Spleen (tissue), 11 donors: ENCODE measurements at regions not wholly inside any gene's neighbourhood (a gene's known extent, or its start where the extent isn't known, plus 50 kb on each side); places are given as distances from the start of the nearest gene placed in this dataset.

Experiments used
- DNase-seq: peaks from one replicate; pipeline ENCODE4 v3.0.0-alpha.2; 2020
- H3K27ac ChIP-seq, 8 donors: fragments of 200-600 bp; sonication (generic) in 7 of 8; 1 replicate in 4 of 8; 2 replicates in 4 of 8; pipeline versions ENCODE4 v1.5.0 to v1.8.0; 2016 to 2021; ENCODE audit warnings: inconsistent platforms in 4 of 8, mild to moderate bottlenecking in 4 of 8, moderate library complexity in 1 of 8
- H3K27me3 ChIP-seq, 7 donors: fragments of 200-600 bp; sonication (generic) in 6 of 7; replicated peaks in 1 of 7; 1 replicate in 4 of 7; 2 replicates in 3 of 7; pipeline versions ENCODE4 v1.5.0 to v1.8.0; 2016 to 2021; ENCODE audit warnings: inconsistent platforms in 3 of 7, mild to moderate bottlenecking in 1 of 7
- H3K36me3 ChIP-seq, 6 donors: fragments of 200-600 bp; sonication (generic) in 5 of 6; 1 replicate in 4 of 6; 2 replicates in 2 of 6; pipeline versions ENCODE4 v1.5.0 to v1.8.0; 2016 to 2021; ENCODE audit warnings: inconsistent platforms in 2 of 6
- H3K4me1 ChIP-seq, 6 donors: fragments of 200-600 bp; sonication (generic) in 5 of 6; 1 replicate in 3 of 6; 2 replicates in 3 of 6; pipeline versions ENCODE4 v1.5.0 to v1.8.0; 2016 to 2021; ENCODE audit warnings: inconsistent platforms in 3 of 6
- H3K4me3 ChIP-seq, 8 donors: fragments of 200-600 bp; sonication (generic) in 7 of 8; 1 replicate in 4 of 8; 2 replicates in 4 of 8; pipeline versions ENCODE4 v1.5.0 to v1.8.0; 2016 to 2021; ENCODE audit warnings: inconsistent platforms in 4 of 8, mild to moderate bottlenecking in 4 of 8, moderate library complexity in 2 of 8
- H3K9me3 ChIP-seq, 8 donors: fragments of 200-600 bp; sonication (generic) in 7 of 8; 1 replicate in 4 of 8; 2 replicates in 4 of 8; pipeline versions ENCODE4 v1.5.0 to v1.8.0; 2016 to 2021; ENCODE audit warnings: inconsistent platforms in 4 of 8
- POLR2A ChIP-seq, 3 donors: fragments of 450-650 bp; IDR thresholded peaks; one replicate each; pipeline ENCODE4 v1.5.1; 2017; ENCODE audit warnings: antibody characterized with exemption in 3 of 3, mild to moderate bottlenecking in 1 of 3
- POLR2AphosphoS5 ChIP-seq, 3 donors: sonication (generic); formaldehyde crosslinking; IDR thresholded peaks; one replicate each; pipeline ENCODE4 v1.5.1; 2017; ENCODE audit warnings: antibody characterized with exemption in 3 of 3
- WGBS, 5 donors: extraction: QIAGEN DNeasy Blood & Tissue Kit in 3 of 5; methylation state at CpG; one replicate each; pipeline versions ENCODE4 v1.1.5 to v1.1.7; 2013 to 2018; 5-methylcytosine and 5-hydroxymethylcytosine counted together
- intact Hi-C: fragments of 100-400 bp; cut with DNase I; formaldehyde crosslinking; loops from one replicate; pipeline ENCODE4 v1.15.0; 2023; ENCODE audit warnings: low total_unique reads
- TF ChIP-seq, protein P1 (sequence below), 11 experiments: fragments of 200-600 bp in 7 of 11; fragments of 450-650 bp in 4 of 11; sonication (generic) in 4 of 11; IDR thresholded peaks in 8 of 11; conservative IDR thresholded peaks in 3 of 11; 1 replicate in 7 of 11; 2 replicates in 4 of 11; pipeline versions ENCODE4 v1.4.0 to v1.8.0; 2016 to 2021; ENCODE audit warnings: antibody characterized with exemption in 11 of 11, inconsistent platforms in 4 of 11, mild to moderate bottlenecking in 1 of 11
- donor health status: healthy with polysubstance abuse.
- donor health status: DM: no; HTN: no; CAD: no; lungs with moderate emphysema.
- donor health status: DM: no; HTN: no; CAD: no.
- donor health status: Bipolar disorder and iron deficiency.
- donor health status: healthy.
- donor health status: DM: no; HTN: no; CAD: no.
- donor health status: DM: yes; HTN: yes; CAD: no.

DNA sequence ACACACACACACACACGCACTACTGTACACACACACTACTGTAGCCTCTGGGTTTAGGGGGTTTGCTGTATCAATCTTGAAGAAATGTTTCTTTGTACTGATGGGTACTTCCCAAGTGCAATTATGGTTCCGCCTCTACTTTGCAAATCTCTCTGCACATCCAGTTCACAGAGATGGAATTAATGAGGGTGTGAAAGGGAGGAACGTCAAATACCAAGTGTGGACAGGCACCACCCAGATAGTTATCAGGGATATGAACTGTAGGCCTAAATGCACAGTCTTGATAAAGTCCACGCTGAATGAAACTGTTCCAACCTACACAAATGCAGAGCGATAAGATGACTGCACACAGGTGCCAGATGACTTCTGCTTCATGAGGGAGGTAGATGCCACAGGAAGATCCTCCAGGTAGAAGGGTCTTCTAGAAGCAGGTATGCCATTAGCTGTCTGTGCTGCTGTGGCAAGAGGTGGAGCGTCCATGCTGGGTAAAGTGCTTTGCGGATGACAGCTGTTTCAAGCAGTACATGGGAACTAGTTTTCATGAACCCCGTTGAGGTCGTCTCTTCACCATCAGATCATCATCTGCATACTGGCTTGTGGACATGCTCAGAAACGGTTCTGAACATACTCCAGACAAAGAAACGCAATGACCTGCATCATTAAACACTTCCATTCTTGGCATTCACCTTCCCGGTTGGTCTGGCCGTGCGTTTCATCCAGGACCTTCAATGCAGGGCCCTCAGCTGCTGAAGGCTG is 314.3 kb upstream of the RTL1 start:
- H3K36me3 ChIP-seq: no peaks in the 10 kb centered on the region
- H3K27ac ChIP-seq: no peak overlapping the region
- 89 to 96% (median 90%) methylated on average over 14 of the region's 14 CpGs for WGBS, 5 donors
- H3K4me3 ChIP-seq: no peak overlapping the region
- peaks cover 0 to 35% (median 14%) of the 10 kb centered on the region in 8 donors for H3K9me3 ChIP-seq
- intact Hi-C loops: no loop called here
- TF ChIP-seq, protein P1, sequence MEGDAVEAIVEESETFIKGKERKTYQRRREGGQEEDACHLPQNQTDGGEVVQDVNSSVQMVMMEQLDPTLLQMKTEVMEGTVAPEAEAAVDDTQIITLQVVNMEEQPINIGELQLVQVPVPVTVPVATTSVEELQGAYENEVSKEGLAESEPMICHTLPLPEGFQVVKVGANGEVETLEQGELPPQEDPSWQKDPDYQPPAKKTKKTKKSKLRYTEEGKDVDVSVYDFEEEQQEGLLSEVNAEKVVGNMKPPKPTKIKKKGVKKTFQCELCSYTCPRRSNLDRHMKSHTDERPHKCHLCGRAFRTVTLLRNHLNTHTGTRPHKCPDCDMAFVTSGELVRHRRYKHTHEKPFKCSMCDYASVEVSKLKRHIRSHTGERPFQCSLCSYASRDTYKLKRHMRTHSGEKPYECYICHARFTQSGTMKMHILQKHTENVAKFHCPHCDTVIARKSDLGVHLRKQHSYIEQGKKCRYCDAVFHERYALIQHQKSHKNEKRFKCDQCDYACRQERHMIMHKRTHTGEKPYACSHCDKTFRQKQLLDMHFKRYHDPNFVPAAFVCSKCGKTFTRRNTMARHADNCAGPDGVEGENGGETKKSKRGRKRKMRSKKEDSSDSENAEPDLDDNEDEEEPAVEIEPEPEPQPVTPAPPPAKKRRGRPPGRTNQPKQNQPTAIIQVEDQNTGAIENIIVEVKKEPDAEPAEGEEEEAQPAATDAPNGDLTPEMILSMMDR (IDR thresholded peaks at IDR 0.05 in 8 of 11, conservative IDR thresholded peaks at IDR 0.05 in 3 of 11): no peak
- TF ChIP-seq POLR2A (IDR thresholded peaks at IDR 0.05): no peak
- TF ChIP-seq POLR2AphosphoS5 (IDR thresholded peaks at IDR 0.05): no peak
- no peaks in the 10 kb centered on the region for H3K27me3 ChIP-seq
- no peaks in the 10 kb centered on the region for H3K4me1 ChIP-seq
- peak; percentile 32 for DNase-seq

DNA sequence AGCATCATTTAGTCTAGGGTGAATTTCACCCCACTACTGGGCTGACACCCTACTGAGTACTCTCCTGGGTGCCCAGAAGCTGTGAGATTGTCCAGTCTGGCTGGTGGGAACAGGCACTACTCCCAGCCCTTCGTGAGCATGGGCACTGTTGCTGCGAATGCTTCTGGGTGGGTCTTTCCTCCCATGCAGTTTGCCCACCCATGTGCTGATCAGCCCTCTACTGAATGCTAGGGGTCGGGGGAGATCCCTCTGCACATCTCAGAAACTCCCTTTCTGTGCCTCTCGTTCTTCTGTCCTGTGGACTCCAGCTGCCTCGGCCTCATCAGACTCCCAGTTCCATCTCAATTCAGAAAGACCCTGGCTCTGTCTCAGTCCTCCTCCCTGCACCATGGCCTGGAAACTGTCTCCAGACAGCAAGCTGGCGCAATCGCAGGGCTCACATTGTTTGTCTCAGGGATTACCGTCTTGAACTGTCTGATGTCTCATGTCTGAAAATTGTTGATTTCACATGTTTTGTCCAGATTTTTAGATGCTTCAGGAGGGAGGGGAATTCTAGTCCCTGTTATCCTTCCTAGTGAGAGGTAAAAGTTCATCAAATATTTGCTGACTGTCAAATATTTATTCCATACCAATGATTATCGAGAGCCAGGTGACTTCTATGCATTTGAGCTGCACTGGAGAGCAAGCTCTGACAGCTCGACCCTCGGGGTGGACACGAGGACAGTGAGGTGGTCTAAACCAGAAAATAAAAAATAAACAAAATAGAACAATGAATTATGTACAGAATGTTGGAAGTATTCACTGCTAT is 316.6 kb upstream of the RTL1 start:
- no peak overlapping the region for H3K27ac ChIP-seq
- peaks cover 0 to 12% (median 0%) of the 10 kb centered on the region in 8 donors for H3K9me3 ChIP-seq
- 78 to 91% (median 87%) methylated on average over 11 to 12 of the region's 12 CpGs for WGBS, 5 donors
- H3K27me3 ChIP-seq: peaks cover 0 to 2% (median 0%) of the 10 kb centered on the region in 7 donors
- no peaks in the 10 kb centered on the region for H3K36me3 ChIP-seq
- intact Hi-C loops: no loop called here
- TF ChIP-seq POLR2A (IDR thresholded peaks at IDR 0.05) (no peak), POLR2AphosphoS5 (IDR thresholded peaks at IDR 0.05) (no peak)
- TF ChIP-seq, protein P1 (IDR thresholded peaks at IDR 0.05 in 8 of 11, conservative IDR thresholded peaks at IDR 0.05 in 3 of 11): no peak
- H3K4me1 ChIP-seq: no peaks in the 10 kb centered on the region
- DNase-seq: no peak
- H3K4me3 ChIP-seq: no peak overlapping the region

DNA sequence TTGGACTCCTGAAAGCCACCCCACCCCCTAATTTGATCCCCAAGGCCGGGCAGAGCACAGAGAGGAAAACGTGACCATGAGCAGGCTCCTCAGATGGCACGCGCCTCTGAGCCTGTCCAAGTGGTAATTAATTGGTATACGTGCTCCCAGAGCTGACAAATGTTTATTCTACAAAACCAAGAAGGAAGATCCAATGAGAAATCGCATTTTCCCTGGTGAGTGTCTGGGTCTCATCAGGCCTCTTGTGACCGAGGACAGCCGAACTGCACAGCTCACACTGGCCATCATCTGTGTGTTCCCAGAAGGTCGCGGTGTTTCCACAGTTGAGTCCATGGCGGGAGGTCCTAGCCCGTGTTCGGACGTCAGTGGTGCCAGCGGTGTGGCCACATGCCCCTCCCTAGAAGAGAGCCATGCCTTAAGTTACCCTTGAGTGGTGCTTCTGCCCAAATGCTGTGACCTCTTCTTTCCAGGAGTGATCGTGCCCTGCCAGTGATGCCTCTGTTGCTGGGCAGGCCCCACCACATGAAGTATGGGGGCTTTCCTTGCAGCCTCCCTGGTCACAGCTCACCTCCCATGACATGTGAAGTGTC is 317.5 kb upstream of the RTL1 start:
- no peak for DNase-seq
- peaks cover 0 to 11% (median 0%) of the 10 kb centered on the region in 7 donors for H3K27me3 ChIP-seq
- intact Hi-C loops: no loop called here
- 88 to 91% (median 89%) methylated on average over 16 of the region's 16 CpGs for WGBS, 5 donors
- TF ChIP-seq POLR2A (IDR thresholded peaks at IDR 0.05) (no peak), POLR2AphosphoS5 (IDR thresholded peaks at IDR 0.05) (no peak)
- TF ChIP-seq, protein P1 (IDR thresholded peaks at IDR 0.05 in 8 of 11, conservative IDR thresholded peaks at IDR 0.05 in 3 of 11): no peak
- H3K36me3 ChIP-seq: no peaks in the 10 kb centered on the region
- peaks cover 0 to 8% (median 0%) of the 10 kb centered on the region in 8 donors for H3K9me3 ChIP-seq
- H3K4me1 ChIP-seq: no peaks in the 10 kb centered on the region
- H3K4me3 ChIP-seq: no peak overlapping the region
- H3K27ac ChIP-seq: no peak overlapping the region
